HG03432 (cell line): ENCODE measurements at regions not wholly inside any gene's neighbourhood (a gene's known extent, or its start where the extent isn't known, plus 50 kb on each side); places are given as distances from the start of the nearest gene placed in this dataset.
"Not testable (repeated sequence)": the region's sequence is repeated elsewhere in the genome, so short reads cannot be mapped to it uniquely, and the experiment has no call there.

Experiments used
- ATAC-seq: cut with Tn5 transposase; IDR thresholded peaks from one replicate; pipeline ENCODE4 v1.9.1; 2021; ENCODE audit warnings: mild to moderate bottlenecking, moderate library complexity; ENCODE audit not compliant: unreplicated experiment

DNA sequence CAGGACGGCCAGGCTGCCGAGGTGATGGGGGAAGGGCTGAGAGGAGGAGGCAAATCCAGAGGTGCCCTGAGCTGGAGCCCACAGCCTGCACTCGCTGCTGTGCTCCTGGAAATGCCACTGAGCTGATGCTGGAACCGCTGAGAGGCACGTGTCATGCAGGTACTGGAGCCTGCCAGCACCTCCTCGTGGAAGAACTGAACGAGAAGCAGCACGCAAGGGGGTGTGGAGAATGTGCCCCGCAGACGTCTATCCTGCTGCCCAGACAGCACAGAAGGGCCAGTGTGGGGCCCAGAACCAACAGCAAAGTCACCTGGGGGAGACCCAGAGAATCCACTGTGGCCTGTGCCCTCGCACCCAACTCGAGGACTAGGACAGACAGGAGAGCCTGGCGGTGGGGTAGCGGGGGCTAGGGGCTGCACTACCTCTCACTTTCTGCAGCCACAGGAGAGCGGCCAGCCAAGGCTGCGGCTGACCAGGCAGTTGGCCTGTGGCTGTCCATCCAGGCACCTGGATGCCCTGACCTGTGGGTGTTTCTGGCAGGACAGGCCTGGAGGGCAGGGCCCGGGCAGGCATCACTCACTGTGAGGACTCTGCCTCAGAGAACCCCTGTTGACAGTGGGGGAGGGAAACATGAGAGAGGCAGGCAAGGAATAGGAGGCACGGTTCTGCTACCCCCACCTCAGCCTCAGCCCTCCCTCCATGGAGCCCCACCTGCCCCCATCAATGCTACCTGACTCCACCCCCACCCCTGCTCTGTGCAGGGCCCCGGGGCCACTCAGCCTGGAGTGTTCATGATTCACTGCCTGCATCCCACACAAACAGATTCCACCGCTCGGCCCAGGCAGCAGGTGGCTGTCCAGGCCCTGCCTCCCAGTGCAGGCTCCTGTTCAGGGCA, 213.1 kb downstream of the TBC1D2B start:
- no peak for ATAC-seq

- no peak for ATAC-seq
Observed at GRCh38 chr15:77863491-77864105, 213.9 kb downstream of the TBC1D2B start.

GRCh38 chr15:77862651-77863104, 214.8 kb downstream of the TBC1D2B start:
- ATAC-seq = no peak

DNA sequence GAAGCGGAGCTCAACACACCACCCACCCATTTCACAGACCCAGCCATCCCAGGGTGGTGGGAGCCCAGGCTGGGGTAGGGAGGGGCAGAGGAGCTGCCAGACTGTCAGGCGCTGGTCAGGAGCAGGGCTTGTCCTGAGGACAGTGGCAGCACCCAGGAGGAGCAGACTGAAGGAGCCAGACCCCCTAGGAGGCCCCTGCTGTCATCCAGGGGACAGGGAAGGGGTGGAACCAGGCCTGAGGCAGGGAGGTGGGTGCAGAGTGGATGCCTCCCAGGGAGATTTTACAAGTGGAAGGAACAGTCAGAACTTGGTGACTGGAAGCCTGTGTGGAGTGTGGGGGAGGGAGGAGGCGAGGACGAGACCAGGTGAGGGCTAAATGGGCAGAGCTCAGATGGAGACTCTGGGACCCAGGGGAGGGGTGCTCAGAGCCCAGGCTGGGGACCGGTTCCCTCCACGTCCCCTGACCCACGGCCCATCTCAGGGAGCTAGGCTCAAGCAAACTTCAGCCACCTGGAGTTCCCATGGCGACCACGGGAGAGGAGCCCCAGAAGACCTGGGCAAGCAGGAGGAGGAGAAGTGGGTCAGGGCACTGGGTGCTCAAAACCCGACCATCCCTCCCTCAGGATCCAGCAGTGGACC, 215.4 kb downstream of the TBC1D2B start:
- ATAC-seq = not testable (repeated sequence)

DNA sequence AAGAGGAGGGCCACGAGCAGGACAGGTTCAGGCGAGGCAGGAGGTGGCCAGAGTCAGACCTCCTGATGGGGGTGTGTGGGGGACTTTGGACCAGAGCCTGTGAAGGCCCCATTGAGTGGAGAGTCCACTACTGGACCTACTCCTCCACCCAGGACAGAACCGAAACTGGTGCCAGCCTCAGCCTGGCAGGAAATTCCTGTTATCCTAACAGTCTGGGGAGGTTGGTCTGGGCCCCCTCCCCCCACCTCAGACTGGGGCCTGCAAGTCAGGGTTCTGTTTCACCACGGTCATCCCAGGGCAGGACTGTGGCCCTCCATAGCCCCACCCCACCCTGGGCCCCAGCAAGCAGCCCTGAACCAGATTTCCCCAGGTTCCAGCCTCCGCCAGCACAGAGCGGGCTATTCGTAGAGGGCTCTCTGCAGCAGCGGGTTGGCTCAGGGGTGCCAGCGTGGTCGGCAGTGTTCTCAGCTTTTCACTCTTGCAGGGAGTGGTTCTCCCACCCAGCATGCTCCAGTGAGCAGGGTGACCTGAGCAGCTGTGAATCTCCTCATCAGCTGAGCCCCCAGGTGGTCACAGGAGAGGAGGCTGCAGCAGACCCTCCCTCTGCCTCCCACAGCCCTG, 217.3 kb downstream of the TBC1D2B start:
- ATAC-seq = no peak

DNA sequence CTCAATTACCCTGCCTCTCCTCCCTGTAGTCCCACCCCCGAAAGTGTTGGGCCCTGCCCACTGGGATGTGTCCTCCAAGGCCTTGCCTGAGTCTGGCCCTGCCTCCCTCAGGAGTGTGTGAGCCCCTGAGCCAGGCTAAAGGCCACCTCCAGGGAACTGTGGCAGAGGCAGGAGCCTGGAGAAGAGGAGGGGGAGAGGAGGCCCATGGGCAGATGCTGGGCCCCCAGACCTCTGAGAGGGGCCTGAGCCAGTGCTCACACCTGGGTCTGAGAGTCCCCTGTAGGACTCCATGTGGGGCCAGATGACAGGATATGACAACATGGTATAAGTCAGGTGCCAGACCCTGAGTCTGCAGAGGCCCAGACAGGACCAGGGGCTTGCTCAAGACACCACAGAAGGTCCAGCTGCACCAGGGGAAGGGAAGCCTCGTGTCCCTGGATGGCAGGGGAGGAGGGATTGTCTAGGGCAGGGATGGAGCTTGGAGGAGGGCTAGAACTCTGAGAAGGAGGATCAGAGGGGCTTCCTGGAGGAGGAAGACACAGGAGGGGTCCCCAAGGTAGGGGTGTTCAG, 217.9 kb downstream of the TBC1D2B start:
- no peak for ATAC-seq

DNA sequence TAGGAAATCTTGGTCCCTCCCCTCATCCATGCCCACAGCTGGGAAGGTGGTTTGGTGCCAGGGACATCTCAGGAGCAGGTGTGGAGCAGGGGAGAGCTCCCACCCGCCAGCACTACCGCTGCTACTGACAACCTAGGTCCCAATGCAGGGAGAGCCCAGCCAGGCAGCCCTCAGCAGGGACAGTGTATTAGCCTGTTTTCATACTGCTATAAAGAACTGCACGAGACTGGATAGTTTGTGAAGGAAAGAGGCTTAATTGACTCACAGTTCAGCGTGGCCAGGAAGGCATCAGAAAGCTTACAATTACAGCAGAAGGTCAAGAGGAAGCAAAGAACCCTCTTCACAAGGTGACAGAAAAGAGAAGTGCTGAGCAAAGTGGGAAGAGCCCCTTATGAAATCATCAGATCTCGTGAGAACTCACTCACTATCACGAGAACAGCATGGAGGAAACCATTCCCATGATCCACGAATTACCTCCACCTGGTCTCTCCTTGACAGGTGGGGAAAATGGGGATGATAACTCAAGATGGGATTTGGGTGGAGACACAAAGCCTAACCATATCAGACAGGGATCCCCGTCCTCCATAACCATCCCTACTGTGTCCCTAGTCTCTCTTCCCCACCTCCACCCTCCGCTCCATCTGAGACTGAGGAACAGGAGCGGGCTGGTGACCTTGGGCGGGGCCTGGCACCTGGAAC, 218.6 kb downstream of the TBC1D2B start:
- no peak for ATAC-seq

- no peak for ATAC-seq
Observed at GRCh38 chr15:77857419-77857818, 220.1 kb downstream of the TBC1D2B start.

DNA sequence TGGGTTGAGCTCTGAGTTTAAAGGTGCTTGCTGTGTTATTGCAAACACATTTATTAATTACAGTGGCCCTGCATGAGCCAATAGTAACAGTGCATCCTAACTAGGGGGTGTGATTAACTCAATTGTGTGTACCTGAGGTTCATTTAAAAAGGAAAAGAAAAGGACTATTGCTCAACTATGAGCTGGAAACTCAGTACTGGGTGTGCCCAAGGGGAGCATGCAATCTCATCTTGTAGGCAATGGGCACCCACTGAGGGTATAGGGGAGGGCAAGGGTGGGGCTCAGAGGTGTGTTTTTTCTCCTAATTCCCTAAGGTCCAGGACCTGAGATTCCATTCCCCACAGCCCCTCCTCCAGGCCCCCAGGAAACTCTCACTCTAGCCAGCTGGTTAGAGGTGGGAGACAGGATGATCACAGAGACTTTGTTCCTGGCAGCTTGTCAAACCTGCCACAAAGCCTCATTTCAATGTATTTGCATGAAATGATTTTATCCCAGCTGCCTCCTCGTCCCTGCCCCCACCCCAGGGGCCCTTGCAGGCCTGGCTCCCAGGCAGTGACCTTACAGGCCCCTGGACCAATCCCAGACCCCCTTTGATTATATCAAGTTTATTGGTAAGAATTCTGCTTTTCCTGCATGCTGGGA, 220.7 kb downstream of the TBC1D2B start:
- no peak for ATAC-seq

DNA sequence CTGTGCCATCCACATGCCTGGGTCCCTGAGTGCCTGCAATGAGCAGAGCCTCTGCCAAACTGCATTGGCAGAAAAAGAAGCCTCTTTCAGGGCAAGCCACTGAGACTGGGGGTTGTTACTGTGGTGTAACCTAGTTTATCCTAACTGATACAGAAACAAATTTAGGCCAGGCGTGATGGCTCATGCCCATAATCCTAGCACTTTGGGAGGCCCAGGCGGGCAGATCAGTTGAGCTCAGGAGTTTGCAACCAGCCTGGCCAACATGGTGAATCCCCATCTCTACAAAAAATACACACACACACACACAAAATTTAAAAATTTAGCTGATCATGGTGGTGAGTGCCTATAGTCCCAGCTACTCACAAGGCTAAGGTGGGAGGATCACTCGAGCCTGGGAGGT, 221.6 kb downstream of the TBC1D2B start:
- no peak for ATAC-seq

DNA sequence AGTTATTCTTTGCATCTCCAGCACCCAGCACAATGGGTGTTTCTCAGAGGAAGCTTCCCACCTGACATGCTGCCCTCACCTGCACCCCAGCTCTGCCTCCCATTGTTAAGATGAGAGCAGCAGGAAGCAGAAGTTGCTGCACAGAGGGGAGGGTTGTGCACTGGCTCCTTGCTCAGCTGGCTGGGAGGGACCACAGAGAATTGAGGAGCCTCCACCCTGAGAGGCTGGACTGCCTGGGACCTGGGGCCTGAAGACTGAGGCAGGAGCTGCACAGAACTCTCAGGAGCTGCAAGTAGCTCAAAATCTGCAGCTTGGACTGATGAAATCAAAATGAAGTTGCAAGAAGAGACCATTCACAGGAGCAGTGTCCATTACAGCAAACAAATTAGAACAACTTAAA, 222.3 kb upstream of the LINGO1 start:
- ATAC-seq = no peak

- no peak for ATAC-seq
Observed at GRCh38 chr15:77853910-77854309, 221.2 kb upstream of the LINGO1 start.

DNA sequence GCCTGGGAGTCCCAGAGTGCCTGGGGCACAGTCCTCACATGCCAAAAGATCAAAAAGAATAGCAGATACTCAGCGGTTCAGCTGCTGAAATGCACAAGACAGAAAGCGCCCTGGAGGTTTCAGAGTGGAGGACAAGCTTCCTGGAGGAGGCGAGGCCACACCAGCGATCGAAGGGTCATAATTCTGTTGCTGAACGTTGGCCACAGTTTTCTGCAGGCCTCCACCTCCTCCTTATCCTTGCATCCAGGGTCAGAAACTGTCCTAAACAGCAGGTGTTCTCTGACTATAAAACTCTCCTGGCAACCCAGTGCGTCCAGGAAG, 220.3 kb upstream of the LINGO1 start:
- no peak for ATAC-seq

DNA sequence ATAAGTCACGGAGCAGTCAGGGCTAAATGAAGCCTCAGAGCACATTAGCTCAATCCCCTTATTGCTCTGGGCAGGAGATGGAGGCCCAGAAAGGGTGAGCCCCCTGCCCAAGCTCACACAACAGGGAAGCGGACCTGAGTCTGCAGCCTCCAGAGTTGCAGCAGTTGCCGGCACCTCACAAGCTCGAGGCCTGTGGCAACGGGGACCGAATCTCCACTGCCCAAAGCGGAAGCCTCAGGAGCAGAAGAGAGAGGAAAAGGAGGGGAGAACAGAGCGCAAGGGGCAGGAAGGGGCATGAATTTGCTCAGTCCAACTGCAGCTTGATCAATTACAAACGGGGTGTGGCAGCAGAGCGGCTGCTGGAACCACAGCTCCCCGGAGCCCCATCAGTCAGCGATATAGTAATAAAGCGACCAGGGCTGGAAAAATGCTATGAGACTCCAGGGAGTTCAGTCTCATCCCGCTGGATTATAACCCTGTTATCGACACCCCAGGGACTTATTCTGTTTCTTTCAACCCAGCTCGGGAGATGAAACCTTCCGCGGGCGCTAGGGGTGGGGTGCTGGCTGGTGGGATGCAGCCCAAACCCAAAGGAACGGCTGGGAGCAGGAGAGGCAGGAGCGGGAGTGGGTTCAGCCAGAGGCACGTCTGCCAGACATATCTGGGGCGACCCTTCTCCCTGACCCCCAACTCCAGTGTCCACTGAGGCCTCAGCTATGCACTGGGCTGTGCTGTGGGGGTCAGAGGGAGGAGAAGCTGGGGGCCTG, 219.7 kb upstream of the LINGO1 start:
- ATAC-seq = no peak

DNA sequence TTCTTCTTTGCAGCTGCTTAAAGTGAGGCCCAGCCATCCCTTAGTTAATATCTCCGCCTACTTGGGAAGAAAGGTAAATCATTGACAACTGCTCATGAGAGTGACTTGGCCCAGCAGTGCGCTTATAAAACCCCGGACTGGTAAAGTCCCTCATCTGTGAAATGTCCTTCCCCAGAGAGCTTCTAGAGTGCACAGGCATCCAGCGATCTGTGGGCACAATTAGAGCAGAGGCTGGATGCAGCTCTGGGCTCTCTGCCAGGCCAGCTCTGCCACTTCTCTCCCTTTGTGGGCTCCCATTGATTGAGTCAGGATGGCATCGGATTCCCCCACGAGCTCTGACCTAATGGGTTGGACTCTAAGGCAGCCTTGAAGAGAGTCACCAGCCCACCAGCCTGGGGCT, 219.0 kb upstream of the LINGO1 start:
- ATAC-seq = no peak

GRCh38 chr15:77851086-77851485, 218.4 kb upstream of the LINGO1 start:
- ATAC-seq = no peak

- no peak for ATAC-seq
Observed at GRCh38 chr15:77846986-77847385, 214.3 kb upstream of the LINGO1 start.

DNA sequence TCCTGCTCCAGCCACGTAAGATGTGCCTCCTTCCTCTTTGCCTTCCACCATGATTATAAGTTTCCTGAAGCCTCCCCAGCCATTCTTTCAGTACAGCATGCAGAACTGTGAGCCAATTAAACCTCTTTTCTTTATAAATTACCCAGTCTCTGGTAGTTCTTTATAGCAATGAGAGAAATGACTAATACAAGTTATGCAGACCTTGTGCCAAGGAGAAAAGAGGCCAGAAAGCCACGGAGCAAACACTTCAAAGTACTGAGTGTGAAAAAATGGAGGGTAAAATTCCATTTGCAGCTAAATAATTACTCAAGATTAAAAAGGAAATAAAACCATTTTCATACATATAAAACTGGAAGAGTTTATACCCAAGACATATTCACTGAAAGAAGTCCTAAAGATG, 213.6 kb upstream of the LINGO1 start:
- ATAC-seq = no peak

- ATAC-seq = no peak
Observed at GRCh38 chr15:77844798-77845446, 212.2 kb upstream of the LINGO1 start.
